ENCODE measurements at regions not wholly inside any gene's neighbourhood (a gene's known extent, or its start where the extent isn't known, plus 50 kb on each side); places are given as distances from the start of the nearest gene placed in this dataset.

DNA sequence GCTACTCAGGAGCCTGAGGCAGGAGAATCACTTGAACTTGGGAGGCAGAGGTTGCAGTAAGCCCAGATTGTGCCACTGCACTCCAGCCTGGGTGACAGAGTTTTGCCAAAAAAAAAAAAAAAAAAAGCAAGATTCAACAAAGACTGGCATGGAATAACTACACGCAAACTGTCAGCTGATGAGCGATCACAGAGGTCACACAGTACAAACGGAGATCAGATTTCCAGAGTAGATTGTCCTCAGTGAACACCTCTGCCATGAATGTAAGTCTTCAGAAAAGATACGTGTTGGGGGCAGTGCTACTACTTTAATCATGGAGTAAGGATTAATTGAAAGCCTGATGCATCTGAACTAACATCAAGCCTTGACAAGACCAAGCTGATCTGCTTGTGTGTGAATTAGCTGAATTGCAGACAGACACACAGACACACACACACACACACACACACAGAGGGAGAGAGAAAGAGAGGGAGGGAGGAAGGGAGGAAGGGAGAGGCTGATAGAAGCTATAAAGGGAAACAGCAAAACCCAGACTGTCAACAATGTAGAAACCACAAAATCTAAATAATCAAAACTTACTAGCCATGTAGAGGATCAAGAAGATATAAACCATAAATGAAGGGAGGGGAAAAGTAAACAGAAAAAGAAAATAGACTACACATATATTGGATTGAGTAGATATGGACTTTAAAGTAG is 222.9 kb upstream of the ZNF462 start:
- TF ChIP-seq NFRKB (IDR thresholded peaks at IDR 0.05) (no peak), BHLHE40 (IDR thresholded peaks at IDR 0.05; ENCODE audit: borderline replicate concordance) (no peak), LEF1 (IDR thresholded peaks at IDR 0.05; ENCODE audit: borderline replicate concordance) (no peak), ELF4 (IDR thresholded peaks at IDR 0.05) (no peak), L3MBTL2 (conservative IDR thresholded peaks at IDR 0.05) (no peak), FOXK2 (IDR thresholded peaks at IDR 0.05) (no peak), SP1 (IDR thresholded peaks at IDR 0.05) (no peak), TARDBP (IDR thresholded peaks at IDR 0.05) (no peak), SUZ12 (IDR thresholded peaks at IDR 0.05) (no peak), HDGF (IDR thresholded peaks at IDR 0.05; ENCODE audit: borderline replicate concordance) (no peak), FOXA1 (IDR thresholded peaks at IDR 0.05) (no peak), ZNF384 (IDR thresholded peaks at IDR 0.05) (no peak), CTBP1 (IDR thresholded peaks at IDR 0.05; ENCODE audit: borderline replicate concordance) (no peak)
